GM18511 (cell line): ENCODE measurements at regions not wholly inside any gene's neighbourhood (a gene's known extent, or its start where the extent isn't known, plus 50 kb on each side); places are given as distances from the start of the nearest gene placed in this dataset.

Source experiments
- ATAC-seq: cut with Tn5 transposase; IDR thresholded peaks from one replicate; pipeline ENCODE4 v1.9.1; 2021; ENCODE audit warnings: mild to moderate bottlenecking, moderate library complexity; ENCODE audit not compliant: unreplicated experiment

DNA sequence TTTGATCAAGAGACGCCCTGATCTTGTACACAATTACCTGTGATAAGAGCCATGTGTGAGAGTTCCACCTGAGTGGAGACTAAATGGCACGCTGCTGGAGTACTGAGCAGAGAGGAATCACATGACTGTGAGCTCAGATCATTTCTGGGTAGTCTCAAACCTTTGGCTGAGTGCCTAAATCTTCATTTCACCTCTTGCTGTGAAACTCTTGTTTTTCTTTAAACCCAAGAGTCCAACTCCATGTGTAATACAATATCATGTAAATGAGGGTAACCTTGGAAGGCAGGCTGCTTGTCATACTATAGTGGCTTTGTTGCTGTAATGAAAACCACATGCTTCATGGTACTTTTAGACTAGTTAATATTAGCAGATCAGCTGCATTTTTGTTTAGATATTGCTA, 156.9 kb downstream of the CAND1 start:
- no peak for ATAC-seq

GRCh38 chr12:67427336-67427735, 158.2 kb downstream of the CAND1 start:
- ATAC-seq = no peak

DNA sequence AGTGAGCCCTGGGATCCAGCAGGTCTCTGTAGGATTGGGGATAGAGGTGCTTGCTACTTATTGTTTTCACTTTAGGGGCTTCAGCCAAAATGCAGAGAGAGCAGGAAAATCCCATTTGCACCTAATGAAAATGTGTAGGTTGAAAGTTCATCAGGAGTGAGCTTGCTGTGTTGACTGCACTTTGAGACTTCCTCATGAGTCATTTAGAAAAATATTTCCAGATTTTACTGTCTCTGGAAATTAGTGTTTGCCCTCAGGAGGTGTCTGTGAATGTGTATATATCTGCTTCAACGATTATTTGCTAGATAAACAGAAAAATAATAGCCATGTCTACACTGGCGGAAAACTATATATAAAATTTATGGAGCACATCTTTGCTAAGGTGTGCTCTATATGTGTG, 159.3 kb downstream of the CAND1 start:
- no peak for ATAC-seq

DNA sequence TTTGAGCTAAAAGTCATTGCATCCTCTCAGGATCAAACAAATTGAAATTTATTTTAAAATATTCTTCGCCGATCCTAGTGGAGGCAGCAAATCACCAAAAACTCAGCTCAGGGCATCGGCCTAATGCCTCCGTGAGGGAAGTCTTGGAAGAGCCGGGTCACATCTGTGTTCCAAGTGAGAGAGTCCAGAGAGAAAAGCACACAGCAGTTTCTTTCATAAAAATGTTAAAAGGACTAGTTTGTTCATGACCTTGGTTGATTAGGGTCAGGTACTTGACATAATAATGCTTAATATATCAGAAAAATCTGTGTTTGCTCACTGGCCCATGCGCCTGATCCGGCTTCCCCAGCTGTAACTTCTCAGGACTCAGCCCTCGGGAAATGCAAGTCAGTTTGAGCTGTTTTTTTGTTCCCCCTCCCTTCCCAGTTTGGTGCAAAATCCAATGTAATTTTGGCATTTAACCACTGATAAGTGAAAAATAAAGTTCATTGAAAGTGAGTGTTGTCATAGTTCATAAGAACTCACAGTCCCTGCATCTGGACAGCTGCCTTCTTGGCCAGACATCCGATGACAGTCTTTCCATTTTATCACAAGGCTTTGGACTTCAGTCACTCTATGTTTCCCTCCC, 161.7 kb downstream of the CAND1 start:
- no peak for ATAC-seq

GRCh38 chr12:67431411-67432020, 162.4 kb downstream of the CAND1 start:
- no peak for ATAC-seq

DNA sequence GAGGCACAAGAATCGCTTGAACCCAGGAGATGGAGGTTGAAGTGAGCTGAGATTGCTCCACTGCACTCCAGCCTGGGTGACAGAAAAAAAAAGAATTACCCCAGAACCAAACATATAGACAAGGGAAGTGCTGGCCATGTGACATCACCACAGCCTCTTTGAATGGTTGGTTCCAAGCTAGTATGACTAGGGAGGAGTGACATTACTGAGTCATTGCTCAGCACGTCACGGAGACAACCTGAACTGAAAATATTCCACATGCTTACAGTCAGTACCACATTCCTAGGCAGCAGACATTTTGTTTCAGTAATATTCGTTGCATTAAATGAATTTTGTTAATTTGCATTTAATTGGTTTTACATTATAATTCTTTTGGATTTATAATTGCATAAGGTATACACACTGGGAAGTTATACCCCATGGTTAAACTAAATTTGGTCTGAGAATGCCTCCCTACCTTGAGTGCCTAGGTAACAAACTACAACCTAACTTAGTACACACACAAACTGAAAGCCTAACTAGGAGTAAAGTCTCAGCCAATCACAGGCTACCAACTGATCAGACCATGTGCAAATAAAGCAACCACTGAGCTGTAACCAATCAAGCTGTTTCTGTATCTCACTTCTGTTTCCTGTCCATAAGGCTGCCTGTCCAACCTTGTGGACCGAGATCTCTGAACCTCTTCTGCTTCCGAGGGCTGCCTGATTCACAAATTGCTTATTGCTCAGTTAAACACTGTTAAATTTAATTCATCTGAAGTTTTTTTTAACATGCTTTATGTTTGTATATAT, 164.4 kb downstream of the CAND1 start:
- peak; percentile 84 for ATAC-seq

- ATAC-seq = no peak
Measured at GRCh38 chr12:67434671-67435370, 165.7 kb downstream of the CAND1 start.

GRCh38 chr12:67436230-67436629, 167.1 kb downstream of the CAND1 start:
- no peak for ATAC-seq

- no peak for ATAC-seq
Measured at GRCh38 chr12:67437011-67437410, 167.9 kb downstream of the CAND1 start.

- ATAC-seq = no peak
Measured at GRCh38 chr12:67439611-67440010, 170.5 kb downstream of the CAND1 start.

DNA sequence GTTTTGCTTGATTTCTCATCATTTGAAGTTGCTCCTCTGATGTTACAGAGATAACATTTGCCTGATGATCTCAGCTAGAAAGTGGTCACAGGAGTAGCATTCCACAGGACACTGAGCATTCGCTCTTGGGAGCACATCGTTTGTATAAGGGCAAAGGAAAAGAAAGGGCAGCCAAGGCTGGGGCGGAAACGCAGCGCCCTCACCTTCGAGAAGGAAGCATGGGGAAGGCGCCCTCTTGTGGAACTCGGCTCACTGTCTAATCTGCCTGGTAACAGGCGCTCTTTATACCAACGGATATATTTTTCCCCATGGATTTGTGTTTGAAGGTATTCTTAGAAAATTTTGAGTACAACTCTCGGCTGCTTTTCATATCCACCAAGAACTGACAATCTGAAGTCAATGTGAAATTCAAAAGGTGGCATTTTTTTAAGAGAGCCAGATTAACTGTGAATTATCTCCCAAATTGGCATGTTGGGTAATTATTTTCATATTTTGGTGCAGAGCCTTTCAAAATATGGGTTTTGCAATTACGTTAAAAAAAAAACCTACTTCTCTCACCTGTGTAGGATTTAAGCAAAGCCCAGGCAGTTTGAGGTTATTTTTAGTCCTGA, 172.7 kb downstream of the CAND1 start:
- peak; percentile 98 for ATAC-seq

DNA sequence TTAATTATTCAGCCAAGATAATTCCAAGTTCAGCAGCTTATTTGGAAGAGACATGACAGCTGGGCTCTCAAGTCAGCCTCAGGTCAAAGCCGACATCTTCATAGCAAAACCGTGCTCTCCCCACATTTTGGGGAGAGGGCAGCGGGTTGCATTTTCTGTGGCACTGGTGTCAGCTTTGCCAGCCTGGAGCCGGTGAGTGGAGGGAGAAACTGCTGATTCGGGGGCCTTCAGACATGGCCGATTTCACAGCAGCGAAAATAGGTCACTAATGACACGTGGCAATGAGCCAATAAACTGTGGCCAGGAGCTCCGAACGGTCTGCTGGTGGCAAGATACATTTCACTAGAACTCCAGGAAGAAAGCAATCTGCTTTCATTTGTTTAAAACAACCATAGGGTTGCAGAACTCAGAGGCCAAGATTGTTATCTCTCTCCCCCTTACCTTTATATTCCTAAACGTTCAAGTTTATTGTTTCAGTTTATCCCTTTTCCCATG, 173.2 kb downstream of the CAND1 start:
- ATAC-seq = no peak

GRCh38 chr12:67442896-67443295, 173.7 kb downstream of the CAND1 start:
- no peak for ATAC-seq

- no peak for ATAC-seq
Measured at GRCh38 chr12:67444542-67444941, 175.4 kb downstream of the CAND1 start.

DNA sequence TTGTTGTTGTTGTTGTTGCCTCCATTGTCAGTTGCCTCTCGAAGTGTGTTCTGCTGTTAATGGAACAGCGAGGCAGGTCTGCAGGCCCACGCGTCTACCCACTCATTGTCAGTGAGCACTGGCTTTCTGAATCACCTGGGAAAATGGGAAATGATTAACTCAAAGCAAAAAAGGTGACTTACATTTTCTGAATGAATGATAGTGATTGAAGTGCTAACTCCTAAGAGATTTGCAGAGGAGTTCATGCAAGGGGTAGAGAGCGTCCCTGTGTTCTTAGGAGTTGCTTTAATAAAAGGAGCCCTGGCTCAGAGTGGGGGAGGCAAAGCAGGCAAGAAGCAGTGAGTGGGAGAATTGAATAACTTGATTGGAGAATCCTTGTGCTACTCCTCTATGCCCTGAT, 177.6 kb downstream of the CAND1 start:
- no peak for ATAC-seq

DNA sequence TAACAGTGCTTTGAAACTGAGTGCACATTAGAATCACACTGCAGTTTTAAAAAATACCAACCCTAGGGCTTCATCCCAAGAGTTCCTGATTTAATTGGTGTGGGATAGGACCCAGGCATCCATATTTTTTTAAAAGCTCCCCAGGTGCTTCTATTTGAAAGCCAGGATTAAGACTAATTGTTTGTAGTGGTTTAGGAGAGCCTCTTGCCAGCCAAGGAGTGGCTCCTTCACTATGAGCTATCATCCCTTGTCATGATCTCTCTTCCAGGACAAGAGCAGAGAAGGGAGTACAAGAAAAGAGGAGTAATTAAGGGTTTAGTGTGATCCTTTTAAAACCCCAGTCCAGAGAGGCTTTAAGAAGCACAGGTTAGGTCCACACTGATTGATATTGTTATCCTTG, 178.0 kb downstream of the CAND1 start:
- no peak for ATAC-seq

- ATAC-seq = peak; percentile 85
Measured at GRCh38 chr12:67449591-67450052, 180.5 kb downstream of the CAND1 start.

GRCh38 chr12:67450441-67450840, 181.3 kb downstream of the CAND1 start:
- no peak for ATAC-seq

GRCh38 chr12:67451206-67451605, 182.0 kb downstream of the CAND1 start:
- no peak for ATAC-seq

DNA sequence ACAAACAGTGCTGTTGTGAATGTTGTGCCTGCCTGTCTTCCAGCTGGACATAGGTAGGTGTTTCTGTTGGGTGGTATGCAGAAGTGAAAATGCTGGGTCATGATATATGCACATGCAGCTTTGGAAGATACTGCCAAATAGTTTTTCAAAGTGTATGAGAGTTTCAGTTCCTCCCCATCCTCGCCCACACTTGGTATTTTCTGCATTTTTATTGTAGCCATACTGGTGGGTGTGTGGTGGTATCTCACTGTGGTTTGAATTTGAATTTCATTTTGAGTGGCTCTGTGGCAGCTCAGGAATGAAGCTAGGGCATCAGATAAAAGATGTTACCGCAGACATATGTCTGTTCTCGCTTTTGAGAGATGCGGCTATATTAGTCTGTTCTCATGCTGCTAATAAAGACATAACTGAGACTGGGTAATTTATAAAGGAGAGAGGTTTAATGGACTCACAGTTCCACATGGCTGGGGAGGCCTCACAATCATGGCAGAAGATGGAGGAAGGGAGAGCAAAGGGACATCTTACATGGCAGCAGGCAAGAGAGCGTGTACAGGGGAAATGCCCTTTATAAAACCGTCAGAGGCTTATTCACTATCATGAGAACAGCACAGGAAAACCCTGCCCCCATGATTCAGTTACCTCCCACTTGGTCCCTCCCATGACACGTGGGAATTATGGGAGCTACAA, 183.1 kb downstream of the CAND1 start:
- peak; percentile 60 for ATAC-seq
